ENCODE measurements at regions not wholly inside any gene's neighbourhood (a gene's known extent, or its start where the extent isn't known, plus 50 kb on each side); places are given as distances from the start of the nearest gene placed in this dataset.

- no peaks in the 10 kb centered on the region for H3K9me3 ChIP-seq
- no peaks in the 10 kb centered on the region for H3K27me3 ChIP-seq (ENCODE audit: low read depth)
- ATAC-seq, result no peak
- no peak overlapping the region for H3K4me3 ChIP-seq
- H3K4me1 ChIP-seq, result peaks cover 8% of the 10 kb centered on the region
- no peaks in the 10 kb centered on the region for H3K36me3 ChIP-seq
- no peak for TF ChIP-seq CTCF (IDR thresholded peaks at IDR 0.05)
- DNase-seq, result no peak
- intact Hi-C loops (cut with DNase I), result no loop called here
- no peak overlapping the region for H3K27ac ChIP-seq
These were observed 156.5 kb downstream of the HLX start for GRCh38 chr1:221035662-221036153.

- Histone ChIP-seq H3K9me3 (no peaks in the 10 kb centered on the region), H3K27ac (no peak overlapping the region), H3K4me1 (no peaks in the 10 kb centered on the region), H3K36me3 (no peaks in the 10 kb centered on the region), H3K27me3 (ENCODE audit: low read depth) (no peaks in the 10 kb centered on the region), H3K4me3 (no peak overlapping the region)
- no peak for ATAC-seq
- no peak for TF ChIP-seq CTCF (IDR thresholded peaks at IDR 0.05)
- DNase-seq, result no peak
- intact Hi-C loops (cut with DNase I), result loop anchor here (10.0 kb wide), 1 partner anchor 145 kb away; no protein-coding TSS in a partner anchor
These were observed 160.4 kb downstream of the HLX start for GRCh38 chr1:221039616-221040015.

GRCh38 chr1:221040101-221040500, 160.9 kb downstream of the HLX start:
- H3K4me3 ChIP-seq, result no peak overlapping the region
- DNase-seq, result no peak
- no peak overlapping the region for H3K27ac ChIP-seq
- no peak for TF ChIP-seq CTCF (IDR thresholded peaks at IDR 0.05)
- H3K4me1 ChIP-seq, result no peaks in the 10 kb centered on the region
- no peak for ATAC-seq
- no peaks in the 10 kb centered on the region for H3K36me3 ChIP-seq
- H3K9me3 ChIP-seq, result no peaks in the 10 kb centered on the region
- H3K27me3 ChIP-seq (ENCODE audit: low read depth), result no peaks in the 10 kb centered on the region
- intact Hi-C loops (cut with DNase I), result loop anchor here (10.0 kb wide), 1 partner anchor 145 kb away; no protein-coding TSS in a partner anchor

- Histone ChIP-seq H3K27me3 (ENCODE audit: low read depth) (no peaks in the 10 kb centered on the region), H3K4me3 (no peak overlapping the region), H3K27ac (no peak overlapping the region), H3K9me3 (no peaks in the 10 kb centered on the region), H3K4me1 (no peaks in the 10 kb centered on the region), H3K36me3 (no peaks in the 10 kb centered on the region)
- no peak for DNase-seq
- no peak for TF ChIP-seq CTCF (IDR thresholded peaks at IDR 0.05)
- intact Hi-C loops (cut with DNase I), result loop anchor here (10.0 kb wide), 1 partner anchor 146 kb away; no protein-coding TSS in a partner anchor
- ATAC-seq, result peak in 1 of 2 donors; percentile 47
These were observed 161.5 kb downstream of the HLX start for GRCh38 chr1:221040691-221041285.

- TF ChIP-seq CTCF (IDR thresholded peaks at IDR 0.05), result no peak
- no peak overlapping the region for H3K4me3 ChIP-seq
- no peaks in the 10 kb centered on the region for H3K9me3 ChIP-seq
- no peaks in the 10 kb centered on the region for H3K27me3 ChIP-seq (ENCODE audit: low read depth)
- intact Hi-C loops (cut with DNase I), result loop anchor here (10.0 kb wide), 1 partner anchor 150 kb away; no protein-coding TSS in a partner anchor
- H3K4me1 ChIP-seq, result peaks cover 19% of the 10 kb centered on the region
- no peak for ATAC-seq
- no peak for DNase-seq
- H3K27ac ChIP-seq, result no peak overlapping the region
- H3K36me3 ChIP-seq, result no peaks in the 10 kb centered on the region
These were observed 165.3 kb downstream of the HLX start for GRCh38 chr1:221044538-221044937.
